A549 (cell line): ENCODE measurements at regions not wholly inside any gene's neighbourhood (a gene's known extent, or its start where the extent isn't known, plus 50 kb on each side); places are given as distances from the start of the nearest gene placed in this dataset.
"Not testable (repeated sequence)": the region's sequence is repeated elsewhere in the genome, so short reads cannot be mapped to it uniquely, and the experiment has no call there.

Source experiments
- ATAC-seq, 2 experiments: fragments of 200-7000 bp in 1 of 2; fragments of >200 bp in 1 of 2; cut with Nextera tagmentation in 1 of 2; cut with Tn5 transposase in 1 of 2; 3 replicates each; pipeline versions ENCODE4 v1.8.0 to v1.9.1; 2018 to 2020; ENCODE audit warnings: mild to moderate bottlenecking in 1 of 2, moderate library complexity in 1 of 2
- CTCF ChIA-PET: fragments of 300-600 bp; sonication (Branson Sonifier 250); formaldehyde crosslinking; extraction: SDS; loops from one replicate; lab custom pipeline; 2021; ENCODE audit warnings: antibody characterized with exemption, inconsistent platforms; lab: Yijun Ruan, JAX
- POLR2A ChIA-PET: fragments of 350-600 bp; formaldehyde crosslinking; extraction: SDS; loops from one replicate; lab custom pipeline; 2021; ENCODE audit warnings: antibody characterized with exemption, inconsistent platforms; lab: Yijun Ruan, JAX
- DNase-seq, 2 experiments: peaks; one replicate each; pipeline versions ENCODE4 v3.0.0 to v3.0.0-alpha.2; 2011 to 2016; ENCODE audit warnings: low read depth in 1 of 2, low spot score in 1 of 2
- FAIRE-seq: peaks from 2 replicates; lab custom pipeline; 2011; peaks lifted over from hg19 to GRCh38; lab: Jason Lieb, UNC
- H3K27ac ChIP-seq, 2 experiments: fragments of >200 bp; sonication (Bioruptor Twin); formaldehyde crosslinking; 3 replicates each; pipeline ENCODE4 v1.5.1; 2016 to 2017
- H3K4me1 ChIP-seq: fragments of >200 bp; sonication (Bioruptor Twin); formaldehyde crosslinking; 3 replicates; pipeline ENCODE4 v1.6.1; 2016
- H3K4me2 ChIP-seq: fragments of >200 bp; sonication (Bioruptor Twin); formaldehyde crosslinking; 3 replicates; pipeline ENCODE4 v1.6.1; 2016
- H3K4me3 ChIP-seq: fragments of >200 bp; sonication (Bioruptor Twin); formaldehyde crosslinking; 3 replicates; pipeline ENCODE4 v1.5.1; 2016
- H3K9me3 ChIP-seq: fragments of >200 bp; sonication (Bioruptor Twin); formaldehyde crosslinking; 3 replicates; pipeline ENCODE4 v1.6.1; 2016
- ATOH8 ChIP-seq: fragments of 250-450 bp; sonication (Bioruptor Pico); IDR thresholded peaks from 2 replicates; pipeline ENCODE4 v1.5.0; 2020; ENCODE audit warnings: low read depth, mild to moderate bottlenecking, moderate library complexity
- BCL3 ChIP-seq: fragments of >200 bp; sonication (Bioruptor Twin); formaldehyde crosslinking; IDR thresholded peaks from 3 replicates; pipeline ENCODE4 v1.6.1; 2016
- CEBPB ChIP-seq, 2 experiments: fragments of >200 bp in 1 of 2; sonication (Bioruptor Twin) in 1 of 2; formaldehyde crosslinking in 1 of 2; IDR thresholded peaks; 2 replicates each; pipeline ENCODE4 v1.6.1; 2012 to 2016
- CHD4 ChIP-seq: fragments of 200-600 bp; sonication (generic); IDR thresholded peaks from 2 replicates; pipeline ENCODE4 v1.6.1; 2016; ENCODE audit warnings: antibody characterized with exemption, mild to moderate bottlenecking, borderline replicate concordance
- CTCF ChIP-seq: fragments of >200 bp; sonication (Bioruptor Twin); formaldehyde crosslinking; IDR thresholded peaks from 3 replicates; pipeline ENCODE4 v1.5.1; 2016
- ELK1 ChIP-seq: fragments of 150-350 bp; IDR thresholded peaks from 2 replicates; pipeline ENCODE4 v1.6.1; 2014; ENCODE audit warnings: low read depth, mild to moderate bottlenecking, low read length
- EP300 ChIP-seq, 2 experiments: fragments of >200 bp; sonication (Bioruptor Twin); formaldehyde crosslinking; IDR thresholded peaks; 2 replicates in 1 of 2; 3 replicates in 1 of 2; pipeline ENCODE4 v1.6.1; 2016 to 2017
- FOSB ChIP-seq: fragments of 250-450 bp; sonication (Bioruptor Pico); IDR thresholded peaks from 2 replicates; pipeline ENCODE4 v1.5.0; 2020; ENCODE audit warnings: mild to moderate bottlenecking, moderate library complexity
- FOSL2 ChIP-seq, 2 experiments: fragments of 450-650 bp in 1 of 2; fragments of >200 bp in 1 of 2; sonication (Bioruptor Twin) in 1 of 2; formaldehyde crosslinking; IDR thresholded peaks; 2 replicates each; pipeline versions ENCODE4 v1.5.0 to v1.6.1; 2016 to 2020; ENCODE audit warnings: mild to moderate bottlenecking in 1 of 2, moderate library complexity in 1 of 2
- HES2 ChIP-seq: fragments of >200 bp; sonication (Bioruptor Twin); formaldehyde crosslinking; IDR thresholded peaks from 2 replicates; pipeline ENCODE4 v1.6.1; 2016
- JUNB ChIP-seq: fragments of >200 bp; sonication (Bioruptor Twin); formaldehyde crosslinking; IDR thresholded peaks from 2 replicates; pipeline ENCODE4 v1.6.1; 2016
- KDM1A ChIP-seq: fragments of 200-600 bp; sonication (generic); IDR thresholded peaks from 2 replicates; pipeline ENCODE4 v1.6.1; 2016; ENCODE audit warnings: low read depth, mild to moderate bottlenecking
- MYC ChIP-seq: IDR thresholded peaks from 2 replicates; pipeline ENCODE4 v1.6.1; 2012; ENCODE audit warnings: mild to moderate bottlenecking, inconsistent platforms, low read length, improper control_type of control experiment, borderline replicate concordance
- NFE2L2 ChIP-seq: fragments of 150-350 bp; conservative IDR thresholded peaks from 2 replicates; pipeline ENCODE4 v1.6.1; 2014; ENCODE audit warnings: low read length
- PBX3 ChIP-seq: IDR thresholded peaks from 2 replicates; pipeline ENCODE4 v1.6.1; 2012
- POLR2AphosphoS2 ChIP-seq: conservative IDR thresholded peaks from 2 replicates; pipeline ENCODE4 v1.6.1; 2012; ENCODE audit warnings: low read length, improper control_type of control experiment, inconsistent platforms
- RARB ChIP-seq: fragments of 250-450 bp; sonication (Bioruptor Pico); IDR thresholded peaks from 2 replicates; pipeline ENCODE4 v1.8.0; 2021; ENCODE audit warnings: mild to moderate bottlenecking, moderate library complexity
- WGBS: methylation state at CpG from one replicate; pipeline ENCODE4 v1.1.6; 2017; ENCODE audit errors: missing lambda C conversion rate; 5-methylcytosine and 5-hydroxymethylcytosine counted together

- TF ChIP-seq CTCF (no peak), CHD4 (no peak), HES2 (no peak), ATOH8 (CRISPR knock-in tag) (no peak), FOSL2 (IDR thresholded peaks at IDR 0.05) (no peak), FOSL2 (CRISPR knock-in tag; IDR thresholded peaks at IDR 0.05) (no peak)
These were observed 710.4 kb upstream of the CTNND2 start (continued) for GRCh38 chr5:12614608-12615007.

- no peak overlapping the region for H3K27ac ChIP-seq
- no peak overlapping the region for H3K4me3 ChIP-seq
- H3K4me2 ChIP-seq = no peak overlapping the region
- CTCF ChIA-PET = interaction anchor here (0.6 kb wide), 1 partner anchor 229 kb away, joined by 3 read pairs; no protein-coding TSS in a partner anchor
- DNase-seq = no peak
- no peaks in the 10 kb centered on the region for H3K9me3 ChIP-seq
- POLR2A ChIA-PET = no interaction called here
- ATAC-seq = no peak
- TF ChIP-seq JUNB (no peak), BCL3 (no peak), ELK1 (no peak), MYC (no peak), CEBPB (IDR thresholded peaks at IDR 0.05) (no peak), NFE2L2 (no peak), PBX3 (no peak)
- H3K4me1 ChIP-seq = no peaks in the 10 kb centered on the region
- FAIRE-seq = no peak
These were observed 706.9 kb upstream of the CTNND2 start for GRCh38 chr5:12611132-12611531.

GRCh38 chr5:12607817-12608216, 703.6 kb upstream of the CTNND2 start:
- FAIRE-seq, DNase-seq, CTCF ChIA-PET: not testable (repeated sequence)

GRCh38 chr5:12592228-12592627, 688.0 kb upstream of the CTNND2 start:
- no peak for FAIRE-seq

More at GRCh38 chr5:12607817-12608216, 703.6 kb upstream of the CTNND2 start:
- POLR2A ChIA-PET, H3K9me3 ChIP-seq, H3K4me1 ChIP-seq, H3K4me3 ChIP-seq, ATAC-seq, H3K4me2 ChIP-seq, H3K27ac ChIP-seq: not testable (repeated sequence)
- 2% methylated on average over 2 of the region's 2 CpGs for WGBS

More at GRCh38 chr5:12592228-12592627, 688.0 kb upstream of the CTNND2 start:
- ATAC-seq (no peak), DNase-seq (no peak)
- no peaks in the 10 kb centered on the region for H3K4me1 ChIP-seq
- H3K4me2 ChIP-seq = no peak overlapping the region
- 19% methylated on average over 3 of the region's 3 CpGs for WGBS
- ChIA-PET POLR2A (no interaction called here), CTCF (no interaction called here)
- no peak overlapping the region for H3K27ac ChIP-seq
- TF ChIP-seq FOSB (CRISPR knock-in tag) = no peak
- no peak for TF ChIP-seq EP300 (IDR thresholded peaks at IDR 0.05)
- no peak for TF ChIP-seq RARB
- no peak for TF ChIP-seq KDM1A
- TF ChIP-seq POLR2AphosphoS2 = no peak
- H3K9me3 ChIP-seq = no peaks in the 10 kb centered on the region
- H3K4me3 ChIP-seq = no peak overlapping the region
